Neural cell (in vitro differentiated cells): ENCODE measurements at regions not wholly inside any gene's neighbourhood (a gene's known extent, or its start where the extent isn't known, plus 50 kb on each side); places are given as distances from the start of the nearest gene placed in this dataset.

Experiments used
- H2AFZ ChIP-seq: fragments of 200-600, 300-800 bp; sonication (generic), shearing (Covaris generic); 2 replicates; pipeline ENCODE4 v1.6.0; 2014; ENCODE audit warnings: low read depth, mild to moderate bottlenecking, antibody characterized with exemption, low read length, moderate library complexity
- H3F3A ChIP-seq: fragments of 200-600 bp; shearing (Covaris generic); 2 replicates; pipeline ENCODE4 v1.6.1; 2016; ENCODE audit warnings: mild to moderate bottlenecking, moderate library complexity, mixed read lengths, antibody characterized with exemption, low read length; ENCODE audit not compliant: insufficient read depth, poor library complexity, severe bottlenecking
- H3K27ac ChIP-seq: fragments of 200-600, 300-800 bp; sonication (generic), shearing (Covaris generic); 2 replicates; pipeline ENCODE4 v1.5.1; 2014; ENCODE audit warnings: mild to moderate bottlenecking, low read length, moderate library complexity
- H3K27me3 ChIP-seq: fragments of 300-800, 200-600 bp; sonication (generic), shearing (Covaris generic); 2 replicates; pipeline ENCODE4 v1.6.0; 2014; ENCODE audit warnings: mild to moderate bottlenecking, low read depth, low read length, moderate library complexity; ENCODE audit not compliant: insufficient read depth
- H3K36me3 ChIP-seq: fragments of 300-800, 200-600 bp; sonication (generic), shearing (Covaris generic); 2 replicates; pipeline ENCODE4 v1.5.1; 2014; ENCODE audit warnings: mild to moderate bottlenecking, antibody characterized with exemption, low read length, moderate library complexity; ENCODE audit not compliant: insufficient read depth
- H3K4me2 ChIP-seq: fragments of 300-800, 200-600 bp; sonication (generic), shearing (Covaris generic); 2 replicates; pipeline ENCODE4 v1.6.0; 2014; ENCODE audit warnings: mild to moderate bottlenecking, low read length
- H3K4me3 ChIP-seq: fragments of 300-800, 200-600 bp; sonication (generic), shearing (Covaris generic); 2 replicates; pipeline ENCODE4 v1.5.1; 2014; ENCODE audit warnings: mild to moderate bottlenecking, low read length, moderate library complexity
- H3K79me2 ChIP-seq: fragments of 200-600 bp; shearing (Covaris generic); replicated peaks from 2 replicates; pipeline ENCODE4 v1.6.0; 2014; ENCODE audit warnings: mild to moderate bottlenecking, low read length, moderate library complexity; ENCODE audit not compliant: insufficient read depth
- H3K9ac ChIP-seq: fragments of 300-800, 200-600 bp; sonication (generic), shearing (Covaris generic); 2 replicates; pipeline ENCODE4 v1.6.1; 2016; ENCODE audit warnings: mild to moderate bottlenecking, low read length, mixed read lengths
- H3K9me2 ChIP-seq: fragments of 200-600 bp; shearing (Covaris generic); 2 replicates; pipeline ENCODE4 v1.6.1; 2016; ENCODE audit warnings: mild to moderate bottlenecking, low read length, mixed read lengths; ENCODE audit not compliant: insufficient read depth
- H3K9me3 ChIP-seq: fragments of 200-600, 300-800 bp; sonication (generic), shearing (Covaris generic); 2 replicates; pipeline ENCODE4 v1.6.1; 2016; ENCODE audit warnings: mild to moderate bottlenecking, mixed run types, low read length, moderate library complexity, mixed read lengths
- H4K20me1 ChIP-seq: fragments of 200-600 bp; shearing (Covaris generic); 2 replicates; pipeline ENCODE4 v1.6.1; 2016; ENCODE audit warnings: mild to moderate bottlenecking, mixed run types; ENCODE audit not compliant: insufficient read depth
- CTCF ChIP-seq: fragments of 450-650 bp; IDR thresholded peaks from 2 replicates; pipeline ENCODE4 v1.5.1; 2014; ENCODE audit warnings: antibody characterized with exemption, mild to moderate bottlenecking, moderate library complexity; ENCODE audit not compliant: poor library complexity, severe bottlenecking
- EP300 ChIP-seq: fragments of 450-650 bp; conservative IDR thresholded peaks from 2 replicates; pipeline ENCODE4 v1.6.1; 2014; ENCODE audit warnings: antibody characterized with exemption, mild to moderate bottlenecking, moderate library complexity; ENCODE audit not compliant: poor library complexity, severe bottlenecking
- EZH2 ChIP-seq: fragments of 200-600, 300-800 bp; shearing (Covaris generic), sonication (generic); IDR thresholded peaks from 2 replicates; pipeline ENCODE4 v1.6.1; 2014; ENCODE audit warnings: antibody characterized with exemption, low read length, borderline replicate concordance, mild to moderate bottlenecking; ENCODE audit not compliant: insufficient read depth, poor library complexity, severe bottlenecking
- MXI1 ChIP-seq: fragments of 450-650 bp; conservative IDR thresholded peaks from 2 replicates; pipeline ENCODE4 v1.6.1; 2014; ENCODE audit warnings: antibody characterized with exemption, mild to moderate bottlenecking; ENCODE audit not compliant: poor library complexity, severe bottlenecking
- POLR2AphosphoS5 ChIP-seq: IDR thresholded peaks from 2 replicates; pipeline ENCODE4 v1.6.1; 2012
- RAD21 ChIP-seq: fragments of 450-650 bp; conservative IDR thresholded peaks from 2 replicates; pipeline ENCODE4 v1.6.1; 2014; ENCODE audit warnings: antibody characterized with exemption, mild to moderate bottlenecking, moderate library complexity
- SMC3 ChIP-seq: fragments of 450-650 bp; conservative IDR thresholded peaks from 2 replicates; pipeline ENCODE4 v1.6.1; 2014; ENCODE audit warnings: antibody characterized with exemption, mild to moderate bottlenecking, moderate library complexity; ENCODE audit not compliant: poor library complexity
- TAF1 ChIP-seq: IDR thresholded peaks from 2 replicates; pipeline ENCODE4 v1.6.1; 2012; ENCODE audit warnings: low read depth
- TF ChIP-seq, protein P1 (sequence below): IDR thresholded peaks from 2 replicates; pipeline ENCODE4 v1.6.1; 2012; ENCODE audit warnings: borderline replicate concordance

- no peaks in the 10 kb centered on the region for H4K20me1 ChIP-seq
- no peak overlapping the region for H3K9ac ChIP-seq
- no peaks in the 10 kb centered on the region for H3K27me3 ChIP-seq
- no peak overlapping the region for H3K4me2 ChIP-seq
- no peaks in the 10 kb centered on the region for H3K79me2 ChIP-seq
- no peak overlapping the region for H3K4me3 ChIP-seq
- H3K9me2 ChIP-seq = no peaks in the 10 kb centered on the region
- TF ChIP-seq TAF1 (no peak), SMC3 (no peak), EZH2 (no peak), POLR2AphosphoS5 (no peak), MXI1 (no peak), EP300 (no peak), CTCF (no peak), RAD21 (no peak)
- TF ChIP-seq, protein P1, sequence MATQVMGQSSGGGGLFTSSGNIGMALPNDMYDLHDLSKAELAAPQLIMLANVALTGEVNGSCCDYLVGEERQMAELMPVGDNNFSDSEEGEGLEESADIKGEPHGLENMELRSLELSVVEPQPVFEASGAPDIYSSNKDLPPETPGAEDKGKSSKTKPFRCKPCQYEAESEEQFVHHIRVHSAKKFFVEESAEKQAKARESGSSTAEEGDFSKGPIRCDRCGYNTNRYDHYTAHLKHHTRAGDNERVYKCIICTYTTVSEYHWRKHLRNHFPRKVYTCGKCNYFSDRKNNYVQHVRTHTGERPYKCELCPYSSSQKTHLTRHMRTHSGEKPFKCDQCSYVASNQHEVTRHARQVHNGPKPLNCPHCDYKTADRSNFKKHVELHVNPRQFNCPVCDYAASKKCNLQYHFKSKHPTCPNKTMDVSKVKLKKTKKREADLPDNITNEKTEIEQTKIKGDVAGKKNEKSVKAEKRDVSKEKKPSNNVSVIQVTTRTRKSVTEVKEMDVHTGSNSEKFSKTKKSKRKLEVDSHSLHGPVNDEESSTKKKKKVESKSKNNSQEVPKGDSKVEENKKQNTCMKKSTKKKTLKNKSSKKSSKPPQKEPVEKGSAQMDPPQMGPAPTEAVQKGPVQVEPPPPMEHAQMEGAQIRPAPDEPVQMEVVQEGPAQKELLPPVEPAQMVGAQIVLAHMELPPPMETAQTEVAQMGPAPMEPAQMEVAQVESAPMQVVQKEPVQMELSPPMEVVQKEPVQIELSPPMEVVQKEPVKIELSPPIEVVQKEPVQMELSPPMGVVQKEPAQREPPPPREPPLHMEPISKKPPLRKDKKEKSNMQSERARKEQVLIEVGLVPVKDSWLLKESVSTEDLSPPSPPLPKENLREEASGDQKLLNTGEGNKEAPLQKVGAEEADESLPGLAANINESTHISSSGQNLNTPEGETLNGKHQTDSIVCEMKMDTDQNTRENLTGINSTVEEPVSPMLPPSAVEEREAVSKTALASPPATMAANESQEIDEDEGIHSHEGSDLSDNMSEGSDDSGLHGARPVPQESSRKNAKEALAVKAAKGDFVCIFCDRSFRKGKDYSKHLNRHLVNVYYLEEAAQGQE = no peak
- no peaks in the 10 kb centered on the region for H3F3A ChIP-seq
- peak overlapping the region; percentile 72 for H3K27ac ChIP-seq
- H3K9me3 ChIP-seq = no peaks in the 10 kb centered on the region
- H3K36me3 ChIP-seq = no peaks in the 10 kb centered on the region
- no peak overlapping the region for H2AFZ ChIP-seq
These were observed 453.2 kb upstream of the PIK3C3 start for GRCh38 chr18:41501848-41502247.

GRCh38 chr18:41499345-41499744 is 455.7 kb upstream of the PIK3C3 start:
- Histone ChIP-seq H3K9me2 (no peaks in the 10 kb centered on the region), H3K4me3 (no peak overlapping the region), H2AFZ (no peak overlapping the region), H3F3A (no peaks in the 10 kb centered on the region), H3K79me2 (no peaks in the 10 kb centered on the region), H3K4me2 (no peak overlapping the region), H3K27me3 (no peaks in the 10 kb centered on the region), H3K27ac (peak overlapping the region; percentile 72), H3K36me3 (no peaks in the 10 kb centered on the region), H4K20me1 (no peaks in the 10 kb centered on the region), H3K9ac (peak overlapping the region; percentile 6), H3K9me3 (no peaks in the 10 kb centered on the region)
- no peak for TF ChIP-seq MXI1
- TF ChIP-seq EP300 = no peak
- TF ChIP-seq RAD21 = no peak
- TF ChIP-seq TAF1 = no peak
- TF ChIP-seq, protein P1 = no peak
- no peak for TF ChIP-seq EZH2
- TF ChIP-seq SMC3 = no peak
- TF ChIP-seq POLR2AphosphoS5 = no peak
- no peak for TF ChIP-seq CTCF
